GM12891 (cell line): ENCODE measurements at regions not wholly inside any gene's neighbourhood (a gene's known extent, or its start where the extent isn't known, plus 50 kb on each side); places are given as distances from the start of the nearest gene placed in this dataset.
"Not testable (repeated sequence)": the region's sequence is repeated elsewhere in the genome, so short reads cannot be mapped to it uniquely, and the experiment has no call there.

Experiments used
- POLR2A ChIP-seq: IDR thresholded peaks from 2 replicates; pipeline ENCODE4 v1.6.1; 2011; ENCODE audit warnings: low read depth, low read length, control low read depth
- TAF1 ChIP-seq: IDR thresholded peaks from 2 replicates; pipeline ENCODE4 v1.6.1; 2011; ENCODE audit warnings: low read depth, low read length, control low read depth

- TF ChIP-seq POLR2A, TAF1: not testable (repeated sequence)
Observed at GRCh38 chrX:95771198-95771597, 913.4 kb upstream of the DIAPH2 start.
